GM20431 (cell line): ENCODE measurements at regions not wholly inside any gene's neighbourhood (a gene's known extent, or its start where the extent isn't known, plus 50 kb on each side); places are given as distances from the start of the nearest gene placed in this dataset.

Experiments
- in situ Hi-C: fragments of 300-500 bp; cut with MseI, MboI; formaldehyde crosslinking; loops from one replicate; pipeline ENCODE4 v1.15.0; 2020; ENCODE audit warnings: low sequenced_read_pairs; ENCODE audit not compliant: unreplicated experiment

DNA sequence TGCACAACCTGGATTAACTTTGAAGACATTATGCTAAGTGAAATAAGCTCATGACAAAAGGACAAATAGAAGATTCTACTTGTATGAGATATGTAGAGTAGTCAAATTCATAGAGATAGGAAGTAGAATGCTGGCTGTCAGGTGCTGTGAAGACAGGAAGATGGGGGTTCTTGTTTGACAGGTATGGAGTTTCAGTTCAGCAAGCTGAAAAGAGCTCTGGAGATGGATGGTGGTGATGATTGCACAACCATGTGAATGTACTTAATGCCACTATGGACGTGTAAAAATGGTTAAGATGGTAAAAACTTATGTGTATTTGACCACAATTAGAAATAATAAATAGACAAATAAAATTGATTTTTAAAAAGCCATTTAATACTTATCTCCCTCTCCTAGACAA, 169.8 kb upstream of the DUSP10 start:
- in situ Hi-C loops = no loop called here

GRCh38 chr1:221910222-221910621, 168.3 kb upstream of the DUSP10 start:
- in situ Hi-C loops = no loop called here

- in situ Hi-C loops = no loop called here
Observed at GRCh38 chr1:221908573-221908972, 166.7 kb upstream of the DUSP10 start.

DNA sequence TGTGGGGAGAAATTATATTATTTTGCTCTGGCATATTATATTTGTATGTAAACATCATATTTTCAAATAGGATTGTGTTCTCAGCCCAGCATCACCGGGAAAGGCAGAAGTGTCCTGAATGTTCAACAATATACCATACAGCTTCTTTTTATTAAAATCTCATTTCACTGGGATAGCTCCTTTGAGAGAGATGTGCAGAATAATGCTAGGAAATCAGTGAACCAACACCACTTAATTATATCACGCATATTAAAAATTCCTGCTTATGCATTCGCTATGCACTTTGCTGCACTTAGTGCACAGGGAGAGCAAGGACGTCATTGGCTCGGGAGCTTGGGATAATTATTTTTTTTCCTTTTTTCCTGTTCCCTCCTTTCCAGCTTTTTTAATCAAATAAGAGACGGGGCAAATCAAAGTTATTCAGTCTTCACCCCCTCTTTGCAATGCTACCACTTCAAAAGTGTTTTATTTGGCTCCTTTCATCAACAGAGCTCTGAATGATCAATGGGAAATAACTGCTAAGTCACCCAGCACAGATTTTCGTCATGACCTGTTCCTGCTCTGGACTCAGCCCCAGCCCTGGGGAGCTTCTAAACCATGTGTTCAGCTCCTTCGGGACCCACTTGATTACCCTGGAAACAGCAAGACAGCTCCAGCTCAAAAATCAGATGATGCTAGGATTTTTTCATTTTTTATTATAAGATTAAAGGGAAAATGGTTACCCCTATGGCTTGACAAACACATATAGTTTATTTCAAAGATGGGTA, 165.5 kb upstream of the DUSP10 start:
- in situ Hi-C loops = no loop called here

DNA sequence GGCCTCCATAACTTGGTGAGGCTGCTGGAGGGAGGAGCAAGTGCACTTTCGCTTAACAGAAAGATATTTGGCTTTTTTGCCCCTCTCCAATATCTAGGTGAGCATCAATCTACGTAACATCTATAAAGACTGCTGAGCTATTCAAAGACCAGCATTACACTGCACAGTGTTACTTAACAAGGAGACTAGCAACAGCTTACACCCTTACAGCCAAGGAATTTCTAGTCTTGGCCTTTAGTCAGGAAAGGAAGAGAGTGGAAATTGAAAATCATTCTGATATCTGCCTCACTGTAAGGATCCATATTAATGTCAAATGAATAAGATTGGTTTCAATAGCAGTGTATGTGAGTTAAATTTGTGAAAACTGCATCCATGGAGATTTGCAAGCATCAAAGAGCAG, 163.9 kb upstream of the DUSP10 start:
- in situ Hi-C loops = no loop called here

- in situ Hi-C loops = no loop called here
Observed at GRCh38 chr1:221904319-221904718, 162.4 kb upstream of the DUSP10 start.

GRCh38 chr1:221903594-221903993, 161.7 kb upstream of the DUSP10 start:
- in situ Hi-C loops = no loop called here

DNA sequence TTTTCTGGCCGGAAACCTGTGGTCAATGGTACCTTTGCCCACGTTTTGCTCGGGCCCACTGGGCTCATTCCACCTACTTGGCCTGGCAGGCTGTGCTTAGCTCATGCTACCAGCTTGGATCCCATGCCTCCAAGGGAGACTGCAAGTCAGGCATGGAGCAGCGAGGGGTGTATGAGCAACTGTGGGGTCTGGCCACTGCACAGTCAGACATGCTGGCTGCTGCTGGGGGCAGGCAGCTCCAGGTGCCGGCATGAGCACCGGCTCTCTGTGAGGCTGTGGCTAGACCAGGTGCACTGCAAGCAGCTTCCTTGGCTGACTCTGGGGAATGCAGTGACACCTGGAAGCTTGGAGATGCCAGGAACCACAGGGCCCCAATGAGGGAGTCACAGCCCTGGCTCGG, 161.1 kb upstream of the DUSP10 start:
- in situ Hi-C loops = no loop called here

GRCh38 chr1:221900678-221901077, 158.8 kb upstream of the DUSP10 start:
- in situ Hi-C loops = no loop called here

GRCh38 chr1:221897321-221897721, 155.4 kb upstream of the DUSP10 start:
- in situ Hi-C loops = no loop called here

DNA sequence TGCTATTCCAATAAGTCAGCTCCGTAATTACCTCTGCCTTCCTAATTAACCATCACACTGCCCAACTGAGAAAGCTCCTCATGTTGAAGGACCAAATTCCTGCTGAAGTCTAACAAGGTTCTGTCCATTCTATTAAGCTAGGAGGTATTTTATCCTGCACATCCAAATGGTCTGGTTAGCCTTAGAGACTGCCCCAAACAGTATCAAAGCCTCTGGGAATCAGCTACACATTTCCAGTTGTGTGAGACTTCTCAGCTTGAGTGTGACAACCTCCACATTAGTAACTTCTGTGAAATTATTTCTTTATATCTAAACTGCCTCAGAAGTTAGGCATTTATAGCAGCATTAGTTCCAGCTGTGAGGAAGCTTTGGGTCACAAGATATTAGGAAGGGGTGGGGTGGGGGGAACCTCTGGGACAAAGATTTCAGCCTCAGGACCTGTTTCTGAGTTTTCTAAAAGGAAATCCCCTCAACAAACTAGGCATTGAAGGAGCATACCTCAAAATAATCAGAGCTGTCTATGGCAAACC, 150.5 kb upstream of the DUSP10 start:
- in situ Hi-C loops = no loop called here

DNA sequence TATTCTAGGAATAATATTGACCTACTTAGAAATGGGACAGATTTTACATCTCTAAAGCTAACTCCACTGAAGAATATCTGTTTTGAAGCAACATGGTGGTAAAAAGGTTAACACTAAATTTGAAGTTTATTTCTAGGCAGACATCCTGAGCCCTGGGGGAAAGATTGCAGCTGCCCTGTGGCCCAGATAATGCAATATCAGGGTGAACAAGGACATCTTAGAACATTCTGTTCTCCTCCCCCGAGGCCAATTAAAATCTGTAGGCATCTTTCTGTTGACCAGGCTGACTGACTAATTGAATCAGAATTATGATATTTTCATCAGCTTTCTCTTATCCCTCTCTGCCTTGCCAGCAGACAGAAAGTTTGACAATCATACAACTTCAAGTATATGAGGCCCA, 149.8 kb upstream of the DUSP10 start:
- in situ Hi-C loops = no loop called here

- in situ Hi-C loops = no loop called here
Observed at GRCh38 chr1:221888801-221889200, 146.9 kb upstream of the DUSP10 start.

DNA sequence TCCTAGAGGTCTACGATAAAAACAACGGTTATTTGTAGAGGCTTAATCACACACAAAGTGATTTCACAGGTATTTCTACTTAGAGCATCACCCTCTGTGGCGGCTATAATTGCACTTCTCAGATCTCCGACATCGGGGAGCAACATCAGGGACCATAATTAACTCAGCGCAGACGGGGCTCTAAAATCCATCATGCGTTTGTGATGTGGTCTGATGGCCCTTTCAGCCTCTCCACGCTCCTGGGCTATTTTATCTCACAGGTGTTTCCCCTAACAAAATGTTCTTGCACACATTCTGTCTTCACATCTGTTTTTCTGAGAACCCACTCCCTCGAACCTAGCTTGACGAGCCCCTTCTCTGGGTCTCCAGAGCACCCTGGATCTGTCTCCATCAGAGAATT, 146.3 kb upstream of the DUSP10 start:
- in situ Hi-C loops = no loop called here

- in situ Hi-C loops = no loop called here
Observed at GRCh38 chr1:221887758-221888157, 145.9 kb upstream of the DUSP10 start.

GRCh38 chr1:221887415-221887746, 145.5 kb upstream of the DUSP10 start:
- in situ Hi-C loops = no loop called here

DNA sequence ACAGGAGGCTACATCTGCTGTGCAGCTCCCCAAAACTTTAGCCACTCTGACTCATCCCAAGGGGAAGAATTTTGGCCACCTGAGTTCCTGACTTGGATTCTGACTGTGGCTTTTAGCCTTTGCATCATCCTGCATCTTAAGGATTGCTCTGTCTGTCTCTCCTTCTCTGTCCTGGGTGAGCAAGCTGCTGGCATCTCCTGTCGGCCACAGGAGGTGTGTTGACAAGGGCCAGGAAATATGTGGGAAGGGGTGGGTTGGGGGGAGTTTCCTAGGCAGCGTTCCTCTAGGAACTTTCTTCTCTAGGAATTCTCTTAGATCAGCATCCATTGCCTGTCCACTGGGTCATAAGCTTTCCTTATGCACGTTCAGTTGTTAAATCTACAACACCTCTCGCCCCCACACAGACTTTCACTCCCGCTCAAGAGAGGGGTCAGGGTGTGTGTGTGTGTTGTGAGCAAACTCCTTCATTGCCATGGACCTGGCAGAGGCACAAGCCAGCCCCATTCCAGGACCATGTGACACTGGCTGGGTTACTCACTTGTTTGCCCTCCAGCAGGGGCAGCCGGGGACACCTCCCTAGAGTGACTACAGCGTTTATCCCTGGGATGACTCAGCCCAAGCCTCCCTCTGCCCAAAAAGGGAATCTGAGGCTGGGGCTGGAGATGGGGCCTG, 145.0 kb upstream of the DUSP10 start:
- in situ Hi-C loops = no loop called here

DNA sequence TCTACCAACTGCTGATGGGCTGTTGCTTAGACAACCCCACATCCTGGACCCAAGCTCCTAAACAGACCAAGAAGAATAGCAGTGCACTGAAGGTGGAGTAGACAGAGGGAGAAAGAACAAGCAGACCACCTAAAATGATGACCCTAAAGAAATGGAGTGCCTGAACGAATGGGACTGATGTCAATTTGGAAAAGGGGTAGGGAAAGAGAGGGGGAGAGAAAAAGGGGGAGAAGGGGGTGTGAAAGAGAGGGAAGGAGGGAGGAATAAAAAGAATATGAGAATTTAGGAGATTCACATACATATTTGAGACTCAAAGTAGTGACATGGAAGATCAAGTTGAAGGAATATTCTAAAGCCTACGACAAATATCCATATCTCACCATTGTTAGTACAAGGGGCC, 144.4 kb upstream of the DUSP10 start:
- in situ Hi-C loops = no loop called here

DNA sequence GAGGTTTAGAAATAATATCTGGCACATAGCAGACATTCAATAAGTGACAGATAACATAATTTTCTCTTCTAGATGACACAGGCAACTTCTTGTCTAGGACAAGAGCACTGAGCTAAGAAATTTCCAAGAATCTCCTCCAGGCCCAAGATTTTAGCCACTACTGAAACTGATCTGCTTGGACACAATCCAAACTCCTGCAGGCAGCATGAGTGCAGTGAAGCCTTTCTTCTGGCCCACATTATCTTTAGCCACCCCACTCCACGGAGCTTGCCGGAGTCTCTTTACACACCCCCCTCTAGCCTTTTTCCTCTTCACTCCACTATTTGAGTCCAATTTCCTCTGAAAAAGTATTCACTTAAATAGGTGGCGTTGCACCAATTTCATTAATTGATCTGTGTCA, 142.9 kb upstream of the DUSP10 start:
- in situ Hi-C loops = no loop called here

DNA sequence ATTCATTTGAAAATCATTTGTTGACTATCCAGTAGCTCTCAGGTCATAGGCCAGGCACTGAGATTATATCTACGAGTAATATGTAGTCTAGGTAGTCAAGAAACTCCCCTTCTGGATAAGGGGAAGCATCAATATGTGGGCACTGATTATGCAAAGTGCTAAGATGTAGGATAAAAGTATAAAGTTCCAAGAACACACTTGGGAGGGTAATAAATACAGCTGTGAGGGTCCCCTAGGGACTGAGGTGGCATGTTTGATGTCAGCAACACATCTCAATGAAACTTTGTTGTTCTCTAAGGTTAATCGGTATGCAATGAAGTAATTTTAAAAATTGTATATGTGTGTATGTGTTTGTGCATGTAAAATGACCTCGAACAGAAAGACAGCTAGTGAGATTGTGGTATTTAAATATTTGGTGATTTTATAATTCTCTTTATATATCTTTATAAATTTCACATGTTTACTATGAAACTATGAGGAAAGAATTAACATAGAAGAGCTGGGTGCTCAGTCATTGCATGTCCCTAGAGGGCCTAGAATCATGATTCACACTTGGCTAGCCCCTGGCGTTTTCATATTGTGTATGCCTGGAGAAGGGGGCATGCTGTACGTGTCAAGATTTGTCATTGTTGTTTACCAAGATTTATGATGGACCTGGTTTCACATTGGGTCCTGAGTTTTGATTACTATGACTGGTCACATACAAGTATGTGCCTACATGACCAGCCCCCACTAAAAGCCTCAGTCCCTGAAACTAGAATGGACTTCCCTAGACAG, 140.1 kb upstream of the DUSP10 start:
- in situ Hi-C loops = no loop called here

DNA sequence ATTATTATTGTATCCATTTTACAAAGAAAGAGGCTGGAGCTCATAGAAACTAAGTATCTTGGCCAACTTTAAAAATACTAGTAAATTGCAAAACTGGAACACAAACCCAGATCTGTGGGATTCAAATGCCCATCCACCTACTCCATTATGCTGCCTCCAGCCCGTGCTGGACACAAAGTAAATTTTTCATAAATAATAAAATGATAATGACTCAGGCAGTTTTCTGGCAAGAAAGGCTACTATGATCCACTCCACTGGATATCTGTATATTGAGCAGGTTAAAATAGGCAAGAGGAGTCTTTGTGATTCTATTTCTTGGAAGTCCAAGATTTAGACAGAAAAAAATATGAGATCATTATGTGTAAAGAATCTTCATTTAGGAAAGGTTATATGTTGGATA, 138.3 kb upstream of the DUSP10 start:
- in situ Hi-C loops = no loop called here
